Suprapubic skin (tissue), 4 donors: ENCODE measurements at regions not wholly inside any gene's neighbourhood (a gene's known extent, or its start where the extent isn't known, plus 50 kb on each side); places are given as distances from the start of the nearest gene placed in this dataset.

ENCODE experiments used
- DNase-seq, 2 donors: peaks; one replicate each; pipeline ENCODE4 v3.0.0-alpha.2; 2019; ENCODE audit warnings: low spot score in 2 of 2
- H3K27ac ChIP-seq: fragments of 200-600 bp; sonication (generic); one replicate; pipeline ENCODE4 v1.5.1; 2019
- H3K27me3 ChIP-seq: fragments of 200-600 bp; sonication (generic); one replicate; pipeline ENCODE4 v1.5.1; 2019
- H3K36me3 ChIP-seq: fragments of 200-600 bp; sonication (generic); one replicate; pipeline ENCODE4 v1.5.1; 2019
- H3K4me1 ChIP-seq: fragments of 200-600 bp; sonication (generic); one replicate; pipeline ENCODE4 v1.5.1; 2019
- H3K4me3 ChIP-seq: fragments of 200-600 bp; sonication (generic); one replicate; pipeline ENCODE4 v1.5.1; 2019; ENCODE audit warnings: mild to moderate bottlenecking
- H3K9me3 ChIP-seq: fragments of 200-600 bp; sonication (generic); one replicate; pipeline ENCODE4 v1.5.1; 2019
- EP300 ChIP-seq: sonication (generic); formaldehyde crosslinking; IDR thresholded peaks from one replicate; pipeline ENCODE4 v1.6.1; 2017; ENCODE audit warnings: antibody characterized with exemption
- POLR2A ChIP-seq, 2 donors: fragments of 450-650 bp; IDR thresholded peaks; one replicate each; pipeline ENCODE4 v1.6.1; 2017; ENCODE audit warnings: antibody characterized with exemption in 2 of 2, mild to moderate bottlenecking in 2 of 2, moderate library complexity in 2 of 2
- POLR2AphosphoS5 ChIP-seq, 3 donors: sonication (generic); formaldehyde crosslinking; IDR thresholded peaks; one replicate each; pipeline ENCODE4 v1.6.1; 2017; ENCODE audit warnings: antibody characterized with exemption in 3 of 3
- WGBS: methylation state at CpG from one replicate; pipeline ENCODE4 v1.1.5; 2018; 5-methylcytosine and 5-hydroxymethylcytosine counted together
- TF ChIP-seq, protein P1 (sequence below), 2 donors: fragments of 200-600 bp in 1 of 2; fragments of 450-650 bp in 1 of 2; sonication (generic) in 1 of 2; IDR thresholded peaks; one replicate each; pipeline ENCODE4 v1.5.1; 2016 to 2019; ENCODE audit warnings: antibody characterized with exemption in 2 of 2, mild to moderate bottlenecking in 1 of 2, moderate library complexity in 1 of 2

GRCh38 chr20:17109307-17109706 lies 117.5 kb upstream of the PCSK2 start:
- TF ChIP-seq POLR2AphosphoS5 (IDR thresholded peaks at IDR 0.05) (no peak), EP300 (no peak), POLR2A (IDR thresholded peaks at IDR 0.05) (no peak)
- TF ChIP-seq, protein P1, sequence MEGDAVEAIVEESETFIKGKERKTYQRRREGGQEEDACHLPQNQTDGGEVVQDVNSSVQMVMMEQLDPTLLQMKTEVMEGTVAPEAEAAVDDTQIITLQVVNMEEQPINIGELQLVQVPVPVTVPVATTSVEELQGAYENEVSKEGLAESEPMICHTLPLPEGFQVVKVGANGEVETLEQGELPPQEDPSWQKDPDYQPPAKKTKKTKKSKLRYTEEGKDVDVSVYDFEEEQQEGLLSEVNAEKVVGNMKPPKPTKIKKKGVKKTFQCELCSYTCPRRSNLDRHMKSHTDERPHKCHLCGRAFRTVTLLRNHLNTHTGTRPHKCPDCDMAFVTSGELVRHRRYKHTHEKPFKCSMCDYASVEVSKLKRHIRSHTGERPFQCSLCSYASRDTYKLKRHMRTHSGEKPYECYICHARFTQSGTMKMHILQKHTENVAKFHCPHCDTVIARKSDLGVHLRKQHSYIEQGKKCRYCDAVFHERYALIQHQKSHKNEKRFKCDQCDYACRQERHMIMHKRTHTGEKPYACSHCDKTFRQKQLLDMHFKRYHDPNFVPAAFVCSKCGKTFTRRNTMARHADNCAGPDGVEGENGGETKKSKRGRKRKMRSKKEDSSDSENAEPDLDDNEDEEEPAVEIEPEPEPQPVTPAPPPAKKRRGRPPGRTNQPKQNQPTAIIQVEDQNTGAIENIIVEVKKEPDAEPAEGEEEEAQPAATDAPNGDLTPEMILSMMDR (IDR thresholded peaks at IDR 0.05), result no peak
- no peak overlapping the region for H3K27ac ChIP-seq
- no peak overlapping the region for H3K4me3 ChIP-seq
- H3K36me3 ChIP-seq, result no peaks in the 10 kb centered on the region
- no peak for DNase-seq
- no peaks in the 10 kb centered on the region for H3K4me1 ChIP-seq
- H3K9me3 ChIP-seq, result no peaks in the 10 kb centered on the region
- WGBS, result 57% methylated on average over 2 of the region's 2 CpGs
- H3K27me3 ChIP-seq, result no peaks in the 10 kb centered on the region

- Histone ChIP-seq H3K4me3 (no peak overlapping the region), H3K27me3 (no peaks in the 10 kb centered on the region), H3K27ac (no peak overlapping the region), H3K9me3 (no peaks in the 10 kb centered on the region), H3K36me3 (no peaks in the 10 kb centered on the region), H3K4me1 (no peaks in the 10 kb centered on the region)
- 79% methylated on average over 1 of the region's 1 CpG for WGBS
- TF ChIP-seq EP300 (no peak), POLR2A (IDR thresholded peaks at IDR 0.05) (no peak), POLR2AphosphoS5 (IDR thresholded peaks at IDR 0.05) (no peak)
- TF ChIP-seq, protein P1 (IDR thresholded peaks at IDR 0.05), result no peak
- no peak for DNase-seq
These were observed 98.6 kb upstream of the PCSK2 start for GRCh38 chr20:17128206-17128605.

DNA sequence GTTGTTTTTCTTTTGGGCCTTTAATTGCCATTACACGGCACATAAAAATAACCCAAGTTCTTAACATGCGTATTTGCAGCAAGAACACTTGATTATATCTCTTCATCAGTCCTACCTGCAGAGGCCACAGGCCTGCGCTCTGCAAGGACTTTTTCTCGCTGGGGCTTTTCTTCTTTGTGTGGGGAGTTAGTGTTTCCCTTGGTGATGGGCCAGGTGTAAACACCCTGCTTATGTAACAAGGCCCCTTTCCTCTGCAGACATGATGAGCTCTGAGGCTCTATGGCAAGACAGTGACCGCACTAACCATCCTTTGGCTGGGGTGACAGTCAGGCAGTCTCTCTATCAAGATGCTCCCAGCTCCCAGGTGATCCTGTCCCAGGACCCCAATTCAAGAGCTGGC lies 97.8 kb upstream of the PCSK2 start:
- no peaks in the 10 kb centered on the region for H3K27me3 ChIP-seq
- no peak overlapping the region for H3K27ac ChIP-seq
- H3K4me3 ChIP-seq, result no peak overlapping the region
- TF ChIP-seq EP300, result no peak
- TF ChIP-seq, protein P1 (IDR thresholded peaks at IDR 0.05), result no peak
- TF ChIP-seq POLR2A (IDR thresholded peaks at IDR 0.05), result no peak
- H3K9me3 ChIP-seq, result no peaks in the 10 kb centered on the region
- H3K4me1 ChIP-seq, result no peaks in the 10 kb centered on the region
- no peak for DNase-seq
- H3K36me3 ChIP-seq, result no peaks in the 10 kb centered on the region
- 81% methylated on average over 5 of the region's 5 CpGs for WGBS

DNA sequence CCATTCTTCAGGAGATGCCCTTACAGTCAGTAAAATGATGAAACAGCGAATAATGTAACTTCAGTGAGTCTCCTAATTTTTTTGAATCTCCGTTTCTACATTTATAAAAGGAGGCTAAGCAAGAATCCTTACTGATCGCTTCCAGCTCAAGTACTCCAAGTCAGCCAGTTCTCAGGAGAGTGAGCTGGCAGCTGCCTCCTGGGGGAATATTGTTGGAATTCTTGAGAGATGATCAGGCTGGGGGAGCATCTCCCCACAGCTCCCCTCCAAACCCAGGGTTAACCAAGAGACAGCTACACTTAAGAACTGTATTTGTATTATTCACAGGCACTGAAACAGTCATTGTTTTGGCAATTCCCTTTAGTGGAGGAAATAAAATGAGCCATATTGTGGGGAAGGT lies 89.1 kb upstream of the PCSK2 start:
- Histone ChIP-seq H3K27me3 (no peaks in the 10 kb centered on the region), H3K4me3 (no peak overlapping the region), H3K9me3 (no peaks in the 10 kb centered on the region), H3K4me1 (no peaks in the 10 kb centered on the region), H3K27ac (no peak overlapping the region), H3K36me3 (no peaks in the 10 kb centered on the region)
- no peak for DNase-seq
- 87% methylated on average over 3 of the region's 3 CpGs for WGBS
- TF ChIP-seq, protein P1 (IDR thresholded peaks at IDR 0.05), result no peak
- TF ChIP-seq EP300, result no peak
- no peak for TF ChIP-seq POLR2A (IDR thresholded peaks at IDR 0.05)
- no peak for TF ChIP-seq POLR2AphosphoS5 (IDR thresholded peaks at IDR 0.05)

GRCh38 chr20:17138237-17138636 lies 88.6 kb upstream of the PCSK2 start:
- DNase-seq, result no peak
- H3K4me3 ChIP-seq, result no peak overlapping the region
- no peak overlapping the region for H3K27ac ChIP-seq
- no peaks in the 10 kb centered on the region for H3K27me3 ChIP-seq
- H3K36me3 ChIP-seq, result no peaks in the 10 kb centered on the region
- H3K4me1 ChIP-seq, result no peaks in the 10 kb centered on the region
- 96% methylated on average over 5 of the region's 5 CpGs for WGBS
- TF ChIP-seq EP300 (no peak), POLR2A (IDR thresholded peaks at IDR 0.05) (no peak), POLR2AphosphoS5 (IDR thresholded peaks at IDR 0.05) (no peak)
- TF ChIP-seq, protein P1 (IDR thresholded peaks at IDR 0.05), result no peak
- H3K9me3 ChIP-seq, result no peaks in the 10 kb centered on the region
